ENCODE measurements at regions not wholly inside any gene's neighbourhood (a gene's known extent, or its start where the extent isn't known, plus 50 kb on each side); places are given as distances from the start of the nearest gene placed in this dataset.

GRCh38 chr10:130786365-130786966 is 525.1 kb downstream of the TCERG1L start:
- TF ChIP-seq GATA2 (IDR thresholded peaks at IDR 0.05; ENCODE audit: low read depth, low read length) (no peak), GATA3 (IDR thresholded peaks at IDR 0.05; ENCODE audit: low read depth, low read length) (no peak)

GRCh38 chr10:130787243-130787642 is 524.3 kb downstream of the TCERG1L start:
- TF ChIP-seq GATA2 (IDR thresholded peaks at IDR 0.05; ENCODE audit: low read depth, low read length) (peak; percentile 71), GATA3 (IDR thresholded peaks at IDR 0.05; ENCODE audit: low read depth, low read length) (no peak)

GRCh38 chr10:130787821-130788220 is 523.7 kb downstream of the TCERG1L start:
- TF ChIP-seq GATA3 (IDR thresholded peaks at IDR 0.05; ENCODE audit: low read depth, low read length) (no peak), GATA2 (IDR thresholded peaks at IDR 0.05; ENCODE audit: low read depth, low read length) (no peak)

GRCh38 chr10:130790339-130790738 is 521.2 kb downstream of the TCERG1L start:
- no peak for TF ChIP-seq GATA3 (IDR thresholded peaks at IDR 0.05; ENCODE audit: low read depth, low read length)

GRCh38 chr10:130792096-130792845 is 519.2 kb downstream of the TCERG1L start:
- TF ChIP-seq GATA3 (IDR thresholded peaks at IDR 0.05; ENCODE audit: low read depth, low read length) (no peak), GATA2 (IDR thresholded peaks at IDR 0.05; ENCODE audit: low read depth, low read length) (no peak)

- TF ChIP-seq GATA2 (IDR thresholded peaks at IDR 0.05; ENCODE audit: low read depth, low read length) (no peak), GATA3 (IDR thresholded peaks at IDR 0.05; ENCODE audit: low read depth, low read length) (no peak)
Measured at GRCh38 chr10:130795819-130796218, 515.7 kb downstream of the TCERG1L start.

GRCh38 chr10:130799532-130799931 is 512.0 kb downstream of the TCERG1L start:
- TF ChIP-seq GATA2 (IDR thresholded peaks at IDR 0.05; ENCODE audit: low read depth, low read length) = no peak

GRCh38 chr10:130800281-130800680 is 511.2 kb downstream of the TCERG1L start:
- TF ChIP-seq GATA2 (IDR thresholded peaks at IDR 0.05; ENCODE audit: low read depth, low read length) = no peak
- TF ChIP-seq GATA3 (IDR thresholded peaks at IDR 0.05; ENCODE audit: low read depth, low read length) = no peak

- TF ChIP-seq GATA3 (IDR thresholded peaks at IDR 0.05; ENCODE audit: low read depth, low read length) = no peak
Measured at GRCh38 chr10:130801276-130801675, 510.2 kb downstream of the TCERG1L start.

- TF ChIP-seq GATA3 (IDR thresholded peaks at IDR 0.05; ENCODE audit: low read depth, low read length) (no peak), GATA2 (IDR thresholded peaks at IDR 0.05; ENCODE audit: low read depth, low read length) (no peak)
Measured at GRCh38 chr10:130801784-130802183, 509.7 kb downstream of the TCERG1L start.

GRCh38 chr10:130802301-130802700 is 509.2 kb downstream of the TCERG1L start:
- TF ChIP-seq GATA2 (IDR thresholded peaks at IDR 0.05; ENCODE audit: low read depth, low read length) (no peak), GATA3 (IDR thresholded peaks at IDR 0.05; ENCODE audit: low read depth, low read length) (no peak)

GRCh38 chr10:130804281-130804680 is 507.2 kb downstream of the TCERG1L start:
- no peak for TF ChIP-seq GATA3 (IDR thresholded peaks at IDR 0.05; ENCODE audit: low read depth, low read length)

- TF ChIP-seq GATA2 (IDR thresholded peaks at IDR 0.05; ENCODE audit: low read depth, low read length) (no peak), GATA3 (IDR thresholded peaks at IDR 0.05; ENCODE audit: low read depth, low read length) (no peak)
Measured at GRCh38 chr10:130804778-130805634, 506.5 kb downstream of the TCERG1L start.

GRCh38 chr10:130805635-130806030 is 505.9 kb downstream of the TCERG1L start:
- TF ChIP-seq GATA2 (IDR thresholded peaks at IDR 0.05; ENCODE audit: low read depth, low read length) = no peak
- TF ChIP-seq GATA3 (IDR thresholded peaks at IDR 0.05; ENCODE audit: low read depth, low read length) = no peak

- TF ChIP-seq GATA2 (IDR thresholded peaks at IDR 0.05; ENCODE audit: low read depth, low read length) (no peak), GATA3 (IDR thresholded peaks at IDR 0.05; ENCODE audit: low read depth, low read length) (no peak)
Measured at GRCh38 chr10:130806426-130806825, 505.1 kb downstream of the TCERG1L start.

Measured in SH-SY5Y (cell line).